ENCODE measurements at regions not wholly inside any gene's neighbourhood (a gene's known extent, or its start where the extent isn't known, plus 50 kb on each side); places are given as distances from the start of the nearest gene placed in this dataset.

- FAIRE-seq: peak; percentile 76
- Histone ChIP-seq H4K20me1 (ENCODE audit: control insufficient read depth, extremely low read depth, insufficient read depth, low read length) (no peaks in the 10 kb centered on the region), H3K4me3 (ENCODE audit: control insufficient read depth in 2 of 3, extremely low read depth in 1 of 3, insufficient read depth in 2 of 3, low read depth in 1 of 3, low read length in 3 of 3) (no peak overlapping the region), H3K9me1 (ENCODE audit: control insufficient read depth, extremely low read depth, insufficient read depth, low read length) (no peaks in the 10 kb centered on the region), H3K9ac (ENCODE audit: control insufficient read depth, extremely low read depth, insufficient read depth, low read length) (no peak overlapping the region), H3K27me3 (ENCODE audit: control insufficient read depth, extremely low read depth, insufficient read depth, low read length) (no peaks in the 10 kb centered on the region), H2AFZ (ENCODE audit: control insufficient read depth, low read length) (no peak overlapping the region), H3K4me2 (ENCODE audit: control insufficient read depth, extremely low read depth, insufficient read depth, low read depth, low read length) (no peak overlapping the region), H3K79me2 (ENCODE audit: control insufficient read depth, insufficient read depth, low read length) (no peaks in the 10 kb centered on the region), H3K4me1 (ENCODE audit: control insufficient read depth, extremely low read depth, insufficient read depth, low read length) (peaks cover 25% of the 10 kb centered on the region), H3K9me3 (ENCODE audit: control insufficient read depth, low read depth, low read length) (no peaks in the 10 kb centered on the region), H3K36me3 (ENCODE audit: control insufficient read depth in 2 of 2, extremely low read depth in 1 of 2, insufficient read depth in 2 of 2, low read length in 2 of 2) (no peaks in the 10 kb centered on the region), H3K27ac (ENCODE audit: control insufficient read depth, insufficient read depth, low read length) (no peak overlapping the region)
- no peak for TF ChIP-seq EZH2 (IDR thresholded peaks at IDR 0.05; ENCODE audit: low read length)
- peak; percentile 68 to 78 (median 69) for TF ChIP-seq CTCF (optimal IDR thresholded peaks at IDR 0.05 in 1 of 3, IDR thresholded peaks at IDR 0.05 in 1 of 3, conservative IDR thresholded peaks at IDR 0.05 in 1 of 3; ENCODE audit: extremely low read depth in 1 of 3, insufficient read depth in 2 of 3, low read length in 3 of 3)
- dilution Hi-C loops (cut with MboI; ENCODE audit: extremely low pct_ligation_motif_present, low sequenced_read_pairs): no loop called here
- no peak for DNase-seq (ENCODE audit: low read depth, low spot score)
These were observed 120.2 kb upstream of the CTTNBP2 start for GRCh38 chr7:117993377-117994003.

GRCh38 chr7:117995850-117996650, 122.8 kb upstream of the CTTNBP2 start:
- no peak overlapping the region for H3K4me3 ChIP-seq (ENCODE audit: control insufficient read depth in 2 of 3, extremely low read depth in 1 of 3, insufficient read depth in 2 of 3, low read depth in 1 of 3, low read length in 3 of 3)

More at GRCh38 chr7:117995850-117996650, 122.8 kb upstream of the CTTNBP2 start:
- TF ChIP-seq EZH2 (IDR thresholded peaks at IDR 0.05; ENCODE audit: low read length): no peak
- no peak for TF ChIP-seq CTCF (optimal IDR thresholded peaks at IDR 0.05 in 1 of 3, IDR thresholded peaks at IDR 0.05 in 1 of 3, conservative IDR thresholded peaks at IDR 0.05 in 1 of 3; ENCODE audit: extremely low read depth in 1 of 3, insufficient read depth in 2 of 3, low read length in 3 of 3)
- Histone ChIP-seq H3K36me3 (ENCODE audit: control insufficient read depth in 2 of 2, extremely low read depth in 1 of 2, insufficient read depth in 2 of 2, low read length in 2 of 2) (no peaks in the 10 kb centered on the region), H3K4me1 (ENCODE audit: control insufficient read depth, extremely low read depth, insufficient read depth, low read length) (peaks cover 31% of the 10 kb centered on the region), H3K79me2 (ENCODE audit: control insufficient read depth, insufficient read depth, low read length) (no peaks in the 10 kb centered on the region), H3K9me3 (ENCODE audit: control insufficient read depth, low read depth, low read length) (no peaks in the 10 kb centered on the region), H3K27me3 (ENCODE audit: control insufficient read depth, extremely low read depth, insufficient read depth, low read length) (no peaks in the 10 kb centered on the region), H3K9ac (ENCODE audit: control insufficient read depth, extremely low read depth, insufficient read depth, low read length) (no peak overlapping the region), H3K9me1 (ENCODE audit: control insufficient read depth, extremely low read depth, insufficient read depth, low read length) (no peaks in the 10 kb centered on the region), H3K4me2 (ENCODE audit: control insufficient read depth, extremely low read depth, insufficient read depth, low read depth, low read length) (no peak overlapping the region), H2AFZ (ENCODE audit: control insufficient read depth, low read length) (no peak overlapping the region), H4K20me1 (ENCODE audit: control insufficient read depth, extremely low read depth, insufficient read depth, low read length) (no peaks in the 10 kb centered on the region), H3K27ac (ENCODE audit: control insufficient read depth, insufficient read depth, low read length) (peak overlapping the region; percentile 47)
- peak; percentile 69 for FAIRE-seq
- dilution Hi-C loops (cut with MboI; ENCODE audit: extremely low pct_ligation_motif_present, low sequenced_read_pairs): no loop called here
- DNase-seq (ENCODE audit: low read depth, low spot score): no peak

Data from keratinocyte (primary cell).